GM12873 (cell line): ENCODE measurements at regions not wholly inside any gene's neighbourhood (a gene's known extent, or its start where the extent isn't known, plus 50 kb on each side); places are given as distances from the start of the nearest gene placed in this dataset.

Experiments
- TF ChIP-seq, protein P1 (sequence below): IDR thresholded peaks from 2 replicates; pipeline ENCODE4 v1.5.1; 2012; ENCODE audit warnings: low read depth, mild to moderate bottlenecking, moderate library complexity, low read length, control low read depth; ENCODE audit not compliant: insufficient read depth; ENCODE audit errors: missing control alignments

DNA sequence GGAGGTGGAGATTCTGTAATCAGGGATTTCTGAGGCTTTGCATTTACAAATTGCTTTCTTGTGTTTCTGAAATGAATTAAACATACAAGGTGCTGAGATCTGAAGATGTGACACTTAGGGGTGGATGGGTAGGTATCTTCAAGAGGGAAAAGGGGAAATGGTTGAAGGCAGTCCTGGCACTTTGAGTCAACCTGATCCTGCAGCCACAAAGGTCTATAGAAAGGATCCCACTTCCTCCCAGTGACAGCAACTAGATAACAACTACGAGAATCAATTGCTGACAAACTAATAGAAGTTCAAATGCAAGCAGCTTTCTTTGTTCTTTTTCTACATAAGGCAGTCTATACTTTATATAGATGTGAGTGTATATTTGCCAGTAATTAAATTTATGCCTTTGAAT, 553.3 kb downstream of the MDFIC start:
- TF ChIP-seq, protein P1, sequence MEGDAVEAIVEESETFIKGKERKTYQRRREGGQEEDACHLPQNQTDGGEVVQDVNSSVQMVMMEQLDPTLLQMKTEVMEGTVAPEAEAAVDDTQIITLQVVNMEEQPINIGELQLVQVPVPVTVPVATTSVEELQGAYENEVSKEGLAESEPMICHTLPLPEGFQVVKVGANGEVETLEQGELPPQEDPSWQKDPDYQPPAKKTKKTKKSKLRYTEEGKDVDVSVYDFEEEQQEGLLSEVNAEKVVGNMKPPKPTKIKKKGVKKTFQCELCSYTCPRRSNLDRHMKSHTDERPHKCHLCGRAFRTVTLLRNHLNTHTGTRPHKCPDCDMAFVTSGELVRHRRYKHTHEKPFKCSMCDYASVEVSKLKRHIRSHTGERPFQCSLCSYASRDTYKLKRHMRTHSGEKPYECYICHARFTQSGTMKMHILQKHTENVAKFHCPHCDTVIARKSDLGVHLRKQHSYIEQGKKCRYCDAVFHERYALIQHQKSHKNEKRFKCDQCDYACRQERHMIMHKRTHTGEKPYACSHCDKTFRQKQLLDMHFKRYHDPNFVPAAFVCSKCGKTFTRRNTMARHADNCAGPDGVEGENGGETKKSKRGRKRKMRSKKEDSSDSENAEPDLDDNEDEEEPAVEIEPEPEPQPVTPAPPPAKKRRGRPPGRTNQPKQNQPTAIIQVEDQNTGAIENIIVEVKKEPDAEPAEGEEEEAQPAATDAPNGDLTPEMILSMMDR, result no peak

DNA sequence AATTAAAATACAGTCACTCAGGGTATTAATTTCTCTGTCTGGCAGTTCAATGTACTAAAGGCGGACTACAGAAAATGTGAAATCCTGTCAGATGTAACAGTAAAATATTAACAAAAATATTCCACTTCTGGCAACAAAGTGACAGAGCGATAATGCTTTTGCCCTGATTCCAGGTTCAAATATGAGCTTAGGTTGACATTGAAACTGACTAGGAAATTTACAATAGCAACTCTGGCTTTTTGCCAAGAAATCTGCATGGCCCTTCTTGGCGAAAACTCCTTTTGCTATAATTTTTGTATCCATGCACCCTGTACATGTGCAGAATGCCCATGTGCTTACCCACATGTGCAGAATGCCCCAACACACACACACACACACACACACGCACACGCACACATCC, 552.2 kb downstream of the MDFIC start:
- TF ChIP-seq, protein P1, result no peak

DNA sequence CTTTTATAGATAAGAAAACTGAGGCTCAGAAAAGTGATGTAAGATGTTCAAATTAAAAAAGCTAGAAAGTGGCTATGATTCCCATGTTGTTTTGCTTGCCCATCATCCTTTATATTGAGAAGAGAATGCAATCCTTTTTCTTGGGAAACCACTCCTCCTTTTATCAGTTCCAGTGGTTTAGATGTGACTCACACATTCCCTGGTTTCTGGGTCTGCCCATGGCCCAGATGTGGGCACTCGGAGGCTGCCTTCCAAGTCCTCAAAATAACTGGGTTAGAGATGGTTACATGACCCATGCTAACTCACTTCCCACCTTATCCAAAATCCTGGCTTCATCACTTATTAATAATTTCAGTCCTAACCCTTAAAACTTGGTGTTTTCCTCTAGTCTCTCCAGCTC, 550.0 kb downstream of the MDFIC start:
- TF ChIP-seq, protein P1, result no peak

DNA sequence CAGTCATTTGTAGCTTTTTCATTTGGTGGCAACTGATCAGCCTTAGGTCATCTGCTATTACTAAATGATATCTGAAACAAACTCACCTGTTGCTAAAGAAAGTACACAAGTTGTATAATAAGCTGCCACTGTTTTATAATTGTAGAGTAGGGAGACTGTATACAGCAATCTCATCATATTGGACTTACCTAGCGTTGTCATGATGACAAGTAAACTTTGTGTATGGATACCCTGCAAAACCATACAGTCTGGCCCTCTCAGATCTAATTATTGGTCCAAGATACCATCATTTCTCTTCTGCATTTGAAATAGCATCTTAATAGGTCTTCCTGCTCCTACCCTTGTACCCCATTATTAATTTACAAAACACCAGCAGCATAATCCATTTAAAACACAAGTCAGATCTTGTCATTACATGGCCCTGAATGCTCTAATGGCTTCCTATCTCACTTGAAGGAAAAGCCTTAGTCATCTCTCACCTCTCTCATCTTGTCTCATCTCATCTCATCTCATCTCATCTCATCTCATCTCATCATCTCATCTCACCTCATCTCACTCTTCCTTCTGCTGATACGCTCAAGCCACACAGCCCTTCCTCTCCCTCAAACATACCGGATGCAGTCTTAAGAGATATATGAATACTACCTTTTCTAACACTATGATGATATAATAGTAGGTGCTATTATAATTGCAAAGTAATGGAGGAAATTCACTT, 540.6 kb downstream of the MDFIC start:
- TF ChIP-seq, protein P1, result no peak

DNA sequence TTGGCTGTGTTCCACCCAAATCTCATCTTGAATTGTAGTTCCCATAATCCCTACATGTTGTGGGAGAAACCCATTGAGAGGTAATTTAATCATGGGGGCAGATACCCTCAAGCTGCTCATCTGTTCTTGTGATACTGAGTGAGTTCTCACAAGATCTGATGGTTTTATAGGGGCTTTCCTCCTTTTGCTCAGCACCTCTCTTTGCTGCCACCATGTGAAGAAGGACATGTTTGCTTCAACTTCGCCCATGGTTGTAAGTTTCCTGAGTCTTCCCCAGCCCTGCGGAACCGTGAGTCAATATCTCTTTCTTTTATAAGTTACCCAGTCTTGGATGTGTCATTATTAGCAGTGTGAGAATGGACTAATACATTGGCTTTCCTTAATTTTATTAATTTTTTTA, 527.8 kb downstream of the MDFIC start:
- TF ChIP-seq, protein P1, result peak; percentile 11

DNA sequence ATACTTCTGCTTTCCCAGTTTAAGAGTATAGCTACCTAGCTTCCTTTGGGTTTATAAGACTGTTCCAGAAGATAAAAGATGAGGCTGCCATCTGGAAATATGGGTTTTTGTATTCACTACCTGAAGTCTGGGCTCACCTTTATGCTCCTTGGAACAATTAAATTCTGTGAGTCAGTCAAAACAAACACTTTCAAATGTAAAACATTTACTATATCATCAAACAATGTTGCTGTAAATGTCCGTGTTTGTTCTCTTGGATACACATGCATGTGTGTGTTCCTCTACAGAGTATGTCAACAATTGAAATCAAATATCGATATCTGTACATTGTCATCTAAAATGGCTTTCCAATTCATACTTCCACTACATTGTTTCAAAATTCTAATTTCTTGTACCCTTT, 525.6 kb downstream of the MDFIC start:
- TF ChIP-seq, protein P1, result no peak

DNA sequence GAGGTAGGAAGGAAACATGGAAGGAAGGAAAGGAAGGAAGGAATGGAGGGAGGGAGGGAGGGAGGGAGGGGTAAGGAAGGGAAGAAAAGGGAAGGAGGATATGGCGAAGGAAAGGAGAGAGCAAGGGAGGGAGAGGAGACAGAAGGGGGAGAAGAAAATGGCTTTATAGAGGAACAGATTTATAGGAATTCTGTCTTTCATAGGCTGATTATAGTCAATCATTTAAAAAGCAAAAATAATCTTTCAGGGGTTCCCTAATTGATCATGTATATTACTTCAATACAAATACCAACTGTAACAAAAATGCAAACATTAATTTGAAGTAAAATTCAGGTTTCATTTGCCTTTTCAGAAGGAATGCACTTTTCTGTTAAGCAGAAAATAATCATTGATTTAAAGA, 519.1 kb downstream of the MDFIC start:
- TF ChIP-seq, protein P1, result no peak
